ENCODE measurements at regions not wholly inside any gene's neighbourhood (a gene's known extent, or its start where the extent isn't known, plus 50 kb on each side); places are given as distances from the start of the nearest gene placed in this dataset.

DNA sequence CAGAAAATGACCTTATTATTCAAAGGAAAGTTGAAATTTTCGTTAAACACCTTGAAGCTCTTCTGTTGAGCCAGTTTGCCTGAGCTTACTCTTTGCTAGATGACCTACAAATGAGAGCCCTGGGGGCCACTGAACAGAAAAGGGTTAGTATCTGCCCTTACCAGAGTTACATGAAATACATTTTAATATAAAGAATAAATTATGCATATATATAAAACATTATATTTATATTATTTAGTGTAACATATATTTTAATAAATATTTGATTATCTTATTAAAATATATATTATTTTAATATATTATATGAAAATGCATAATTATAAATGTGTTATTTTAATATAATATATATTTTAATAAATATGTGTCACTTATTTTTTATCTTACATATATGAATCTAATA, 628.4 kb upstream of the TPK1 start:
- ChIA-PET CTCF (no interaction called here), SMC1A (ENCODE audit: uncharacterized antibody, unreplicated experiment) (no interaction called here)
- FAIRE-seq: no peak

DNA sequence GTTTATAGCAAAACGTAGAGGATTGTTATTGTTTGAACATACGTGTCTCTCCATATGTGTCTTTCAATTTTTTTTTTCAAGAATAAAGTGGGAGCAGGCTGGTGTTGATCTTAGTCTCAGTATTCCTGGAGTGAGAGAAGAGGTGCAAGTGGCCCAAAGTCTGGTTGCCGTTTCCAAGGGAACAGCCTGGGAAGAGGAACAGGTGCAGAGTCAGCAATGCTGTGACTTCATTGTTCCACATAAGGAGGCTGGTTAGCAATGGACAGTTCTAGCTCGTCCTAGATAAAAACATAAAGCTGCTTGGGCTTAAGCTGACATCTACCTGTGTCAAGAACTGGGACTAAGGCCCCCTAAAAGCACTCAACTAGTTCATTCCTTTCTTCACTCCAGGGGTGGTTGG, 626.6 kb upstream of the TPK1 start:
- Histone ChIP-seq H3K4me1 (ENCODE audit: control insufficient read depth, insufficient read depth, low read length) (no peaks in the 10 kb centered on the region), H3K79me2 (ENCODE audit: control insufficient read depth, insufficient read depth, low read length) (no peaks in the 10 kb centered on the region), H3K9ac (ENCODE audit: control insufficient read depth, insufficient read depth, low read length) (no peak overlapping the region), H3K4me3 (no peak overlapping the region), H4K20me1 (ENCODE audit: control insufficient read depth, insufficient read depth) (no peaks in the 10 kb centered on the region), H3K36me3 (ENCODE audit: control insufficient read depth in 2 of 2, insufficient read depth in 2 of 2, low read length in 1 of 2) (no peaks in the 10 kb centered on the region), H3K27ac (ENCODE audit: control insufficient read depth, insufficient read depth) (no peak overlapping the region), H3K4me2 (ENCODE audit: control insufficient read depth, insufficient read depth) (no peak overlapping the region), H2AFZ (ENCODE audit: control insufficient read depth, low read depth, low read length) (no peak overlapping the region), H3K27me3 (replicated peaks in 1 of 2; ENCODE audit: control insufficient read depth in 2 of 2, insufficient read depth in 2 of 2, low read length in 1 of 2) (no peaks in the 10 kb centered on the region), H3K9me3 (replicated peaks; ENCODE audit: control insufficient read depth, insufficient read depth, low read length) (no peaks in the 10 kb centered on the region)
- POLR2A ChIA-PET: no interaction called here
- CTCF ChIA-PET: no interaction called here
- RAD21 ChIA-PET (ENCODE audit: unreplicated experiment): no interaction called here
- DNase-seq (ENCODE audit: low read depth, low spot score) (no peak), ATAC-seq (no peak), FAIRE-seq (no peak)
- BruUV-seq (replicated peaks): no TSS peak
- in situ Hi-C loops (cut with MboI): no loop called here
- intact Hi-C loops (cut with micrococcal nuclease; ENCODE audit: unreplicated experiment): no loop called here
- 58% methylated on average over 4 of the region's 4 CpGs for WGBS (ENCODE audit: insufficient coverage, insufficient replicate concordance, low lambda C conversion rate, missing lambda C conversion rate)
- SMC1A ChIA-PET (ENCODE audit: uncharacterized antibody, unreplicated experiment): interaction anchor here (0.6 kb wide), 1 partner anchor 28 kb away, joined by 4 read pairs; no protein-coding TSS in a partner anchor
- TF ChIP-seq, protein P1, sequence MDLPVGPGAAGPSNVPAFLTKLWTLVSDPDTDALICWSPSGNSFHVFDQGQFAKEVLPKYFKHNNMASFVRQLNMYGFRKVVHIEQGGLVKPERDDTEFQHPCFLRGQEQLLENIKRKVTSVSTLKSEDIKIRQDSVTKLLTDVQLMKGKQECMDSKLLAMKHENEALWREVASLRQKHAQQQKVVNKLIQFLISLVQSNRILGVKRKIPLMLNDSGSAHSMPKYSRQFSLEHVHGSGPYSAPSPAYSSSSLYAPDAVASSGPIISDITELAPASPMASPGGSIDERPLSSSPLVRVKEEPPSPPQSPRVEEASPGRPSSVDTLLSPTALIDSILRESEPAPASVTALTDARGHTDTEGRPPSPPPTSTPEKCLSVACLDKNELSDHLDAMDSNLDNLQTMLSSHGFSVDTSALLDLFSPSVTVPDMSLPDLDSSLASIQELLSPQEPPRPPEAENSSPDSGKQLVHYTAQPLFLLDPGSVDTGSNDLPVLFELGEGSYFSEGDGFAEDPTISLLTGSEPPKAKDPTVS (IDR thresholded peaks at IDR 0.05; ENCODE audit: low read depth, low read length): no peak
- TF ChIP-seq SMAD1 (IDR thresholded peaks at IDR 0.05; ENCODE audit: low read depth, partially characterized antibody): no peak
- TF ChIP-seq BACH1 (IDR thresholded peaks at IDR 0.05; ENCODE audit: borderline replicate concordance): no peak
- TF ChIP-seq SP1 (IDR thresholded peaks at IDR 0.05; ENCODE audit: low read depth, low read length): no peak
- TF ChIP-seq, protein P2, sequence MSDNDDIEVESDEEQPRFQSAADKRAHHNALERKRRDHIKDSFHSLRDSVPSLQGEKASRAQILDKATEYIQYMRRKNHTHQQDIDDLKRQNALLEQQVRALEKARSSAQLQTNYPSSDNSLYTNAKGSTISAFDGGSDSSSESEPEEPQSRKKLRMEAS (IDR thresholded peaks at IDR 0.05; ENCODE audit: low read depth, low read length): no peak
- TF ChIP-seq KLF5 (IDR thresholded peaks at IDR 0.05; ENCODE audit: partially characterized antibody): no peak
- no peak for TF ChIP-seq SMAD5 (IDR thresholded peaks at IDR 0.05; ENCODE audit: low read depth)
- TF ChIP-seq ASH2L (IDR thresholded peaks at IDR 0.05; ENCODE audit: borderline replicate concordance, low read depth): no peak

More for the DNA sequence above, 628.4 kb upstream of the TPK1 start:
- intact Hi-C loops (cut with micrococcal nuclease; ENCODE audit: unreplicated experiment): no loop called here
- Histone ChIP-seq H4K20me1 (ENCODE audit: control insufficient read depth, insufficient read depth) (no peaks in the 10 kb centered on the region), H3K36me3 (ENCODE audit: control insufficient read depth in 2 of 2, insufficient read depth in 2 of 2, low read length in 1 of 2) (no peaks in the 10 kb centered on the region), H3K27ac (ENCODE audit: control insufficient read depth, insufficient read depth) (no peak overlapping the region), H2AFZ (ENCODE audit: control insufficient read depth, low read depth, low read length) (no peak overlapping the region), H3K4me3 (no peak overlapping the region), H3K4me2 (ENCODE audit: control insufficient read depth, insufficient read depth) (no peak overlapping the region), H3K9me3 (replicated peaks; ENCODE audit: control insufficient read depth, insufficient read depth, low read length) (no peaks in the 10 kb centered on the region), H3K4me1 (ENCODE audit: control insufficient read depth, insufficient read depth, low read length) (no peaks in the 10 kb centered on the region), H3K27me3 (replicated peaks in 1 of 2; ENCODE audit: control insufficient read depth in 2 of 2, insufficient read depth in 2 of 2, low read length in 1 of 2) (no peaks in the 10 kb centered on the region), H3K79me2 (ENCODE audit: control insufficient read depth, insufficient read depth, low read length) (no peaks in the 10 kb centered on the region), H3K9ac (ENCODE audit: control insufficient read depth, insufficient read depth, low read length) (no peak overlapping the region)
- ChIA-PET RAD21 (ENCODE audit: unreplicated experiment) (no interaction called here), POLR2A (no interaction called here)
- in situ Hi-C loops (cut with MboI): no loop called here
- no peak for DNase-seq (ENCODE audit: low read depth, low spot score)
- BruUV-seq (replicated peaks): no TSS peak
- no peak for TF ChIP-seq POLR2AphosphoS2 (IDR thresholded peaks at IDR 0.05; ENCODE audit: low read depth, low read length)
- TF ChIP-seq, protein P3, sequence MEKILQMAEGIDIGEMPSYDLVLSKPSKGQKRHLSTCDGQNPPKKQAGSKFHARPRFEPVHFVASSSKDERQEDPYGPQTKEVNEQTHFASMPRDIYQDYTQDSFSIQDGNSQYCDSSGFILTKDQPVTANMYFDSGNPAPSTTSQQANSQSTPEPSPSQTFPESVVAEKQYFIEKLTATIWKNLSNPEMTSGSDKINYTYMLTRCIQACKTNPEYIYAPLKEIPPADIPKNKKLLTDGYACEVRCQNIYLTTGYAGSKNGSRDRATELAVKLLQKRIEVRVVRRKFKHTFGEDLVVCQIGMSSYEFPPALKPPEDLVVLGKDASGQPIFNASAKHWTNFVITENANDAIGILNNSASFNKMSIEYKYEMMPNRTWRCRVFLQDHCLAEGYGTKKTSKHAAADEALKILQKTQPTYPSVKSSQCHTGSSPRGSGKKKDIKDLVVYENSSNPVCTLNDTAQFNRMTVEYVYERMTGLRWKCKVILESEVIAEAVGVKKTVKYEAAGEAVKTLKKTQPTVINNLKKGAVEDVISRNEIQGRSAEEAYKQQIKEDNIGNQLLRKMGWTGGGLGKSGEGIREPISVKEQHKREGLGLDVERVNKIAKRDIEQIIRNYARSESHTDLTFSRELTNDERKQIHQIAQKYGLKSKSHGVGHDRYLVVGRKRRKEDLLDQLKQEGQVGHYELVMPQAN (conservative IDR thresholded peaks at IDR 0.05): no peak
- TF ChIP-seq MTA3 (IDR thresholded peaks at IDR 0.05; ENCODE audit: borderline replicate concordance, low read length): no peak
- TF ChIP-seq BACH1 (IDR thresholded peaks at IDR 0.05; ENCODE audit: borderline replicate concordance): no peak
- no peak for TF ChIP-seq EED (IDR thresholded peaks at IDR 0.05; ENCODE audit: low read depth)
- TF ChIP-seq STAT1 (conservative IDR thresholded peaks at IDR 0.05): no peak
- TF ChIP-seq, protein P4, sequence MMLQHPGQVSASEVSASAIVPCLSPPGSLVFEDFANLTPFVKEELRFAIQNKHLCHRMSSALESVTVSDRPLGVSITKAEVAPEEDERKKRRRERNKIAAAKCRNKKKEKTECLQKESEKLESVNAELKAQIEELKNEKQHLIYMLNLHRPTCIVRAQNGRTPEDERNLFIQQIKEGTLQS (IDR thresholded peaks at IDR 0.05; ENCODE audit: borderline replicate concordance, extremely low read depth, low read depth, low read length): no peak
- TF ChIP-seq HCFC1 (IDR thresholded peaks at IDR 0.05; ENCODE audit: low read length): no peak
- 12% methylated on average over 1 of the region's 1 CpG for WGBS (ENCODE audit: insufficient coverage, insufficient replicate concordance, low lambda C conversion rate, missing lambda C conversion rate)
- ATAC-seq: no peak
